GM19468 (cell line): ENCODE measurements at regions not wholly inside any gene's neighbourhood (a gene's known extent, or its start where the extent isn't known, plus 50 kb on each side); places are given as distances from the start of the nearest gene placed in this dataset.

Experiments used
- ATAC-seq: cut with Tn5 transposase; IDR thresholded peaks from one replicate; pipeline ENCODE4 v1.9.1; 2021; ENCODE audit warnings: mild to moderate bottlenecking, moderate library complexity, moderate number of reproducible peaks; ENCODE audit not compliant: unreplicated experiment; ENCODE audit errors: extremely low read depth

DNA sequence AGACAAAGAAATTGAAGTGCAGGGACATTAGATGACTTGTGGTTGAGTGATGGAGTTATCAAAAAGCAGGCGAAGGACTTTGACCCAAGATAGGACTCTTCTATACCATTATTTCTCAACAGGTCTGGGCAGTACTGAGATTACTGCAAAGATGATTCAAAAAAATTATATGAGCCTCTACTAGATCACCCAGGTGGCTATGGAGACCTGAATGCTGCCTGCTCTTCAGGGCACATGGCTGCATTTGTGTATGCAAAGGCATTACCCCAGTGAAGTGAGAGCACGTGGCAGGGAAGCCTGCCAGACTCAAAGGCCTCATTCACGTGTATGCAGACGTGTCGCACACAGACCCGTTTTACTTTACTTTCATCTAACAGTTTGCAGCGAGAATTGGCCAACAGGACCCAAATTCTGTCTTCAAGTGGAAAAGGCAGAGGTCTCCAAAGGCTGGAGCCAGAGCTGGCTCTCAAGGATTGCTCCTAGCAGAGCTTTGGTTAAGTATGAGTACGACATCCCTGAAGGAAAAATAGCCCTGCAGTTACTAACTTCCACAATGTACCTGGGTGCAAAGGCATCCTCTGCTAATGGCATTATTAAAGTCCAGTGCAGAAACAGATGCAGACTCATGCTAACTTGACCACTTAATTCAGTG, 113.8 kb upstream of the ARMC2 start:
- no peak for ATAC-seq

- no peak for ATAC-seq
Observed at GRCh38 chr6:108735310-108736001, 112.8 kb upstream of the ARMC2 start.

DNA sequence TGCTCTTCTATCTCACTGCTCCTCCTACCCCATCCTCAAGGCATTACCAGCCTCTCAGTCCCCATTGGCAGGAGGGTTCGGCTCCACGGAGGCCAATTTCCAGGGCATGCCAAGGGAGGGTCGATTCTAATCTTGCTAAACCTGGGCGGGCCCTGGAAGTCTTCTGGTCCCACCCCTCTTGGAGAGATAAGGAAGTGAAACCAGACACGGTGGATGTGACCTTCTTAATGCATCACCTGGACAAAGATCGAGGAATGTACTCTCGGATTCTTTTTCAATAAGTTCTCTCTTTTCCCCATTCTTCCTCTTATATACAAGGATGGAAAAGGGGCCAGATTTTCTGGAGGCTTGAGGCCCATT, 112.2 kb upstream of the ARMC2 start:
- ATAC-seq = no peak

DNA sequence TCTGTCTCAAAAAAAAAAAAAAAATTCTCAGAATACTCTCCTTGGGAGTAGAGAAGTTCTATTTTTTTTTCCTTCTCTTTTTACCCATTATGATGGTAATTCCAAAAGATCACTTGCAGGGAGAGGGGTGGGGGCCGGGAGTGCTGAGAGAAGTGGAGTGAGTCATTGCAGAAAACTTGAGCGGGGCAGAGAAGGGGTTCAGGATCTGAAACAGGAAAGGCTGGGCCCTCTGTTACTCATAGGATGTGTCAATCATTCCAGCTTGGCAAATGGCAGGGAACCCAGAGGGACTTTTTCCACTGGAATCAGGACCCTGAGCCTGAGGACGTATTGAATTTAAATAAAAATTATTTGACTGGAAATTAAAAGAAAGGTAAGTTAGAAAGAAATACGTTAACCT, 111.4 kb upstream of the ARMC2 start:
- ATAC-seq = no peak

DNA sequence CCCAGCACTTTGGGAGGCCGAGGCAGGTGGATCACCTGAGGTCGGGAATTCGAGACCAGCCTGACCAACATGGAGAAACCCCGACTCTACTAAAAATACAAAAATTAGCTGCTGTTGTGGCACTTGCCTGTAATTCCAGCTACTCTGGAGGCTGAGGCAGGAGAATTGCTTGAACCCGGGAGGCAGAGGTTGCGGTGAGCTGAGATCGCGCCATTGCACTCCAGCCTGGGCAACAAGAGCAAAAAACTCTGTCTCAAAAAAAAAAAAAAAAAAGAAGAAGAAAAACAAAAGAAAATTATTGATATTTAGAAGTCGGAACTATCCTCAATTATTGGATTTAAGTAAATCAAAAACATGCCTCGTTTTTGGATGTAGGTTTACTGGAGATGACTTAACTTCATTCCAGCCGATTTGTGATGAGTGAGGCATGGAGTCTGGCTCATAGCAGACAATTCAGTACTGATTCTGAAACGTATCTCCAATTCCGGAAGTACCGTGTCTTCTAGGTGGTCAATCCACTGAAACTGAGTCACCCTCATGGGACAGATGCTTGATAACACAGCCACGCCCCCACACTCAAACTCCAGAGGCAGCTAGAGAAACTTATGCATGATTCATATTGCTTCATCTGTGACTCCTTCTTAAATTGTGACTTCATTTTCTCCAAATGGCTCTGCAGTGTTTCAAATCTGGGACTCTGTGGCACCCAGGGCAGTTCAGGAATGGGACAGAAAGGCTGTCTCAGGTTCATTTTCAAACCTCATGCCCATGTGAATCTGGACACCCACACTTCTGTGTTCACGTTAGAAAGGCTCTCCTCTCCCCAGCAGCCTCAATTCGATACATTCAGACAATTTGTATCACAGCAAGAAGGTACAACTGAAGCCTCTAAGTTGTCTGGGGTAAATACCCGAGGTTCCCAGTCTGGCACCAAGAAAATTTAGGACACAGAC, 110.4 kb upstream of the ARMC2 start:
- no peak for ATAC-seq

GRCh38 chr6:108738684-108739416, 109.4 kb upstream of the ARMC2 start:
- ATAC-seq = no peak

DNA sequence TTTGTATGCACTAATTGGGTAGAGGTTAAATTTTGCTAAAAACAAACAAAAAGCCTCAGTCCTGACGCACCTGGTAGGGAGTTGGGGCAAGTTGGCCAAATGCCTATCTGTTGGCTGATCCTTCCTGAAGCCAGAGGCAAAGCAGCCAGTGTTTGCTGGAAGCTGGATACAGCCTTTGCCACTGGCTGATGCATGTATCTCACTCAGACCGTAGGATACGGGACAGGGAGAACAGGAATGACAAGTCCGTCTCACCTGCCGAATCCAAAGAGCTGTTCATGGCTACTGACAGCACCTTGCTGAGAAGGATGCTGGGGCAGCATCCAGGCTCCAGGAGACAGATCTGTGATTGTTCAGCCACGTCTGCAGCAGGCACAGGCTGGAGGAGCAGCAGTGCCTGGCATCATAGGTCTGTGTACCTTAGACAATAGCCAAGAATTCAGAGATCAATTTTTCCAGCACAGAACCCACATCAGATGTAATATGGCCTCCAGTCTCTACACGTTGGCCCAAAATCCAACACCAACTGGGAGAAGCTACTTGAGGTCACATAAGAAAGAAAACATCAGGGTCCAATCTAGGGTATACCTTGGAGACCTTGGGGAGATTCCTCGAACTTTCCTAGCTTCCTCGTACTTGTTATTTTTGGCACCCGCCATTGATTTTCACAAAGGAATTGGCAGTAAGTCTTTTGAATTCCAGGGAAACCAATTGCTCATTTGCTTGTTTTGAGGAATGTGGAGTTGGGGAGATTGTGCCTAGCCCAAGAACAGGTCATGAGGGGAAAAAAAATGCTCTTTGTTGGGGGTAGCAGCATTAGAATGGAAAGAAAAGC, 108.5 kb upstream of the ARMC2 start:
- no peak for ATAC-seq

- no peak for ATAC-seq
Observed at GRCh38 chr6:108741331-108741989, 106.8 kb upstream of the ARMC2 start.

- ATAC-seq = no peak
Observed at GRCh38 chr6:108742041-108742440, 106.2 kb upstream of the ARMC2 start.

- no peak for ATAC-seq
Observed at GRCh38 chr6:108744244-108744972, 103.8 kb upstream of the ARMC2 start.

- ATAC-seq = no peak
Observed at GRCh38 chr6:108744996-108745395, 103.2 kb upstream of the ARMC2 start.

DNA sequence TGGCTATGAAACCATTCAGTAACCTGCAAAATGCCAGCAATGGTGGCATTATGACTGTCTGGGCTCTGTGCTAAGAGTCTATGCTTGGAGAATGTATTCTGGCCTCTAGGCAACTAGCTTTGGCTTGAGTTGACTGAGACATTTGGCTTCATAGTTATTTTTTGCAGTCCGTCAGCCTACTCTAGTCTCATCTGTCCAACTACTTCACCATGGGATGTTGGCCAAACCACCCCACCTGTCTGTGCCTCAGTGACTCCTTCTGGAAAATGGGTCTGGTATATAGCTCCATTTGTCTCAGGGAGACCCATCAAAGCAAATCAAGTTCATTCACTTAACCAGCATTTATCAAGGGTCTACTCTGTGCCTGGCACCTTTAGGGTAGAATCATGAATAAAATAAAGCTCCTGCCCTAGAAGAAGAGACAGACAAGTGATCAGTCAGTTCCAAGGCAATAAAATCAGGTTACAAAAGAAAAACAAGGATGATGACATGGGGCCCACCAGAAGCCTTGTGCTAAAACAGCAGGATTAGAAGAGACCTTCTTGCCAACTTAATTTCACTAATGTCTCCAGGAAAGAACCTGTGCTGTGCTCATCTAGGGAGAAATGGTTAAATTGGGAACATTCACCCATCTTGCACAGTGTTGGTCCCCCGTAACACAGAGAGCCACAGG, 102.4 kb upstream of the ARMC2 start:
- ATAC-seq = no peak

DNA sequence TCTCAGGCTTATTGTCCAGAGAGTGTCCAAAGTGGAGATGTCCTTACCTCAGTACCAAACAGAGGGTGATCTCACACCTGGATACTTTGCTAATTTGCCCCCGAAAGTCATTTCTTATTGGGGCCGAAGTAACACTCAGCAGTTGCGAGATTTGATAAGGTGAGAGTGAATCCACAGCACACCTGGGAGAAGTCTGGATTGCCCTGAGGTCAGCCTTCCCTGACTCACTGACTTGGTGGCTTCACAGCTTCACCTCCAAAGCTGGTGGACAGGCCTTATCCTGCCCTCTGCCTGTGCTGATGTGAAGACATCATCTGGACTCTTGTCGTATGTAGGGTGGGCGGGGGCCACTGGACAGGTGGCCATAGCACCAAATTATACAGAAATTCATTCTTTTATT, 101.9 kb upstream of the ARMC2 start:
- no peak for ATAC-seq

DNA sequence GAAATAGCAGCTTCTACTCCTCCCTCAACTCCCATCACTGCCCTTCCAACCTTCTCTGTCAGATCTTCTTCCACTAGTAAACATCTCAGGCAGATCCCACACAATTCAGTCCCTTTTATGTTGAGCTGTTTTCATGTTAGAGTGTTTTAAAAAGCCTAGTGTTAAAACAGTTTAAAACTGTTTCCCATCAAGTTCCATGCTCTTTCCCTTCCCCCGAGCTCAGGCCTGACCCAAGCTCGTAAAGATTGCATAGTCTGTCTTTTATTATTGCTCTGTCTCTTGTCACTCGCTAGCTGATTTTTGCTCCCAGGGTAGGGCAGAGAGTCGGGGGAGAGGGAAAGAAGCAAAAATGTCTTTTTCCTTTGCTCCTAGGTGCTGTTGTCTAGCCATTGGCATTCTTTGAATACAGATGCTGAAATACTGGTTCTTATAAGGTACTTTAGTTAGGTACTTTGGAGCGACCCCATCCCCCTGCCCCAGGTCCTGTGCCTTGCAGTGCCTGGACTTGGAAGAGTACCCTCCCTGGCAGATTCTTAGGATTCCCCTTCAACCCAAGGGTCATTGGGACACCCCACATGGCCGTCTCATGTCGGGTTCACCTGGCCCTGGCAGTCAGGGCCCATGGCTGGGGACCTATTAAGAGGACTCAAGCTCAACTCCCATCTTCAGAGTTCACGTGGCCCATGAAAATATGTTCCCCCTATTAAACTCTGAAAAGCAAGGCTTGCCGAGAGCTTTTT, 101.2 kb upstream of the ARMC2 start:
- no peak for ATAC-seq

GRCh38 chr6:108748055-108748454, 100.2 kb upstream of the ARMC2 start:
- no peak for ATAC-seq

DNA sequence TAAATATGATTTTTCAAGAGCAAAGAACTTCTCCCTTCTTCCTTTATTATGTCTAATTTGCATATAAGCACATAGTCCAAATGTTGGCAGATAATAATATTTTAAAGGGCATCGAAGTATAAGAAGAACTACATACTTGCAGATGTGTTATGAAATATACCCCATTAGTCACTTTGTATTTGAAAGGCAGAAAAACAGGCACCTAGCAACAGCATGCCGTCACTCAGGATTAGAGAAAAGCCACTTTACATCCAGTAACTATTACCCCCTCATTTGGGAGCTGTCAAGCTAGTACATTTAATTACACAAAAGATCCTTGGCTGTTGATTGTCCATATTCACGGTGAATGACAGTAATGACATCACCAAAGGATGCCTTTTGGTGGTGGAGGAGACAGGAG, 99.3 kb upstream of the ARMC2 start:
- no peak for ATAC-seq

DNA sequence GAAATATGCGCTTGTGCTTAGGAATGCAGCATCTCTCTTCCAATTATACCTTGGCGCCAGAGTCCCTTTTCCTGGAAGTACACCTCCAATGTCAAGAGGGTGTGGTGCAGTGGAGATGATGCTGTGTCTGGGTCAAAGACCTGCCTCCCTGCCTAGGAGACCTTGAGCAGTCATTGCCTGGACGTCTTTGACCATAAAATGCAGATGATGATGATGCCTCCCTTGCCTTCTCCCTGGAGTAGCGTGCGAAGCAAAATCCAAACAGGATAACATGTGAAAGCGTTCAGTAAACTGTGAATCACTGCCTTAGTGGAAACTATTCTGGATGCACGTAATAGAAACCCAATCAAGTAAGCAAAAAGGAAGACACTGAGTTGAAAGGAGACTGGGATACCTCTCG, 97.4 kb upstream of the ARMC2 start:
- no peak for ATAC-seq
